NT2/D1 (cell line): ENCODE measurements at regions not wholly inside any gene's neighbourhood (a gene's known extent, or its start where the extent isn't known, plus 50 kb on each side); places are given as distances from the start of the nearest gene placed in this dataset.
"Not testable (repeated sequence)": the region's sequence is repeated elsewhere in the genome, so short reads cannot be mapped to it uniquely, and the experiment has no call there.

Experiments
- SUZ12 ChIP-seq: IDR thresholded peaks from 2 replicates; pipeline ENCODE4 v1.6.1; 2011; ENCODE audit not compliant: insufficient read length, insufficient read depth; ENCODE audit errors: extremely low read depth
- YY1 ChIP-seq: IDR thresholded peaks from 2 replicates; pipeline ENCODE4 v1.6.1; 2011; ENCODE audit not compliant: insufficient read length, insufficient read depth
- ZNF274 ChIP-seq: IDR thresholded peaks from 2 replicates; pipeline ENCODE4 v1.6.1; 2011; ENCODE audit warnings: mild to moderate bottlenecking, low read depth, low read length

DNA sequence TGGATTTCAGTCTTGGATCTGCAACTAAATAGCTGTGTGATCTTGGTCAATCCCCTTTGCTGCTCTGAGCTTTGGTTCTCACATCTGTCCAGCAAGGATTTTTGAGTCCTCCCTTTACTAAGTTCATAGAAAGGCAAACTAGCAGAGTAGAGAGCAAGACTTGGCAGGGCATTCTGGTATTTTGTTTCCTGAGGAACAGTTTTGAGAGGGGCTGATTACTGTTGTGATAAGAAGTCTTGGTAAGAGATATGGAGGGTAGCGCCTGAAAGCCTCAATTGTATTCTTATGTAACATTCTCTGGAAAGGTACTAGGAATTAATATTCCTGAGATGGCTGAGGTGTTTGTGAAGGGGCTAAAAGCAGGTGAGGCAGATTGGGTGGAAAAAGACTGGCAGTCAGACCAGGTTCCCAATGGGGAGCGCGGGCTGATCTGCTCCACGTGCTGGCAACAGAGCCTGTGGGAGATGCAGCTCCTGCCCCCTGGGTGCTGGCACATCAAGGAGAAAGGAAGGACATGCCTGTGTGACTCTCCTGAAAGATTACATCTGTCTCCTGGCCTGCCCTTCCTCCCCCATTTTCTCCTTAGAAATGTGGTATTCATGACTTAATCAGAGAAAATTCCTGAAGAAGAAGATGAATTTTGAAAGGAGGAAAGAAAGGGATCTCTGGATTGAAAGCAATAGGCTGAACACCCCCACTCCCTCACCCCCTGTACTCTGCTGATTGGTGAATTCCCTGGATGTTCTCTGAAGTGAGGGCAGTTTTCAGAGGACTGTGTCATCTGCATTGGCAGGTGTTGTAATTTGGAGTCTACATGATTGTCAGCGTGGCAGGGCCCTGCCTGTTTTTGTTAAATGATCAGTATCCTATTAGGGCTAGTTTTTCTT, 94.0 kb downstream of the SRGAP2 start:
- TF ChIP-seq ZNF274, YY1, SUZ12: not testable (repeated sequence)
